ENCODE measurements at regions not wholly inside any gene's neighbourhood (a gene's known extent, or its start where the extent isn't known, plus 50 kb on each side); places are given as distances from the start of the nearest gene placed in this dataset.

DNA sequence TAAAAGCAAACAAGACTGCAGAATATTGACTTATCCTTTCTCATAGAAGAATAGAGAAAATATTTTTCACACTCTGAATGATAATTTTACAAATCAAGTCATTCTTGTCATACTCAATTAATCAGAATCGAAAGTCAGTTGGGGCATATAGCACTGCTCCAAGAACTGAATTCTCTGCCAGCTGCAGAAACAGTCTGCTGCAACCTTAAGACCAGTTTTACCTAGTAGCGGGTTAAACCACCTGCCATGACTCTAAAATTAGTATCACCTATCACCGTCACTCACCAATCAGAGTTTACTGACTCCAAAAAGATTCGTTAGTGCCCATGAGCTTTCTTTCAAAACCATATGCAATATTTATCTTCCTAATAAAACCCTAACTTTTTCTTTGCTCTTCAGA, 429.0 kb upstream of the GRM3 start:
- Histone ChIP-seq H3K27me3 (no peaks in the 10 kb centered on the region), H3K36me3 (no peaks in the 10 kb centered on the region), H3K9me3 (no peaks in the 10 kb centered on the region), H3K4me1 (no peaks in the 10 kb centered on the region), H3K27ac (no peak overlapping the region), H3K4me3 (no peak overlapping the region)
- 46 to 70% methylated on average over 4 of the region's 4 CpGs for WGBS, 2 donors
- TF ChIP-seq, protein P1, sequence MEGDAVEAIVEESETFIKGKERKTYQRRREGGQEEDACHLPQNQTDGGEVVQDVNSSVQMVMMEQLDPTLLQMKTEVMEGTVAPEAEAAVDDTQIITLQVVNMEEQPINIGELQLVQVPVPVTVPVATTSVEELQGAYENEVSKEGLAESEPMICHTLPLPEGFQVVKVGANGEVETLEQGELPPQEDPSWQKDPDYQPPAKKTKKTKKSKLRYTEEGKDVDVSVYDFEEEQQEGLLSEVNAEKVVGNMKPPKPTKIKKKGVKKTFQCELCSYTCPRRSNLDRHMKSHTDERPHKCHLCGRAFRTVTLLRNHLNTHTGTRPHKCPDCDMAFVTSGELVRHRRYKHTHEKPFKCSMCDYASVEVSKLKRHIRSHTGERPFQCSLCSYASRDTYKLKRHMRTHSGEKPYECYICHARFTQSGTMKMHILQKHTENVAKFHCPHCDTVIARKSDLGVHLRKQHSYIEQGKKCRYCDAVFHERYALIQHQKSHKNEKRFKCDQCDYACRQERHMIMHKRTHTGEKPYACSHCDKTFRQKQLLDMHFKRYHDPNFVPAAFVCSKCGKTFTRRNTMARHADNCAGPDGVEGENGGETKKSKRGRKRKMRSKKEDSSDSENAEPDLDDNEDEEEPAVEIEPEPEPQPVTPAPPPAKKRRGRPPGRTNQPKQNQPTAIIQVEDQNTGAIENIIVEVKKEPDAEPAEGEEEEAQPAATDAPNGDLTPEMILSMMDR (IDR thresholded peaks at IDR 0.05), result no peak
- no peak for TF ChIP-seq POLR2A (IDR thresholded peaks at IDR 0.05)
- DNase-seq, result no peak
- intact Hi-C loops (cut with DNase I), result no loop called here

DNA sequence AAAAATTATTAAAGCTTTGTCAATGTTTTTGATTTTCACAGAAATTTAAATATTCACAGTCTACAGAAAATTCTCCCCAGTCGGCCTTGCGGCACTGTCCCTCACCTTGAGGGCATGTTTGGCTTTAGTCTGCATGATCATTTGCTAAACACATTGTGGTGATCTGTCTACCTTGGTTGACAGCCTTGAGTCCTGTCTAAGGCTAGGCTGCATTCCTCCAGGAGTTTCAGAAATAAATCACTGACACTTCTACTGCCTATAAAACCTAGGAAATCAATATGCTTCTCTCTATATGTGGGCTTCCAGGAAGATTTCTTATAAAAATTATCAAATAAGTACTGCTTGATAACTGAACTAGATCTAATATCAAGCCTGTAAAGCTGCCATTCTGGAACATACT, 430.7 kb upstream of the GRM3 start:
- Histone ChIP-seq H3K27me3 (no peaks in the 10 kb centered on the region), H3K9me3 (peaks cover 0 to 11% (median 3%) of the 10 kb centered on the region in 3 donors), H3K36me3 (no peaks in the 10 kb centered on the region), H3K4me3 (no peak overlapping the region), H3K4me1 (no peaks in the 10 kb centered on the region), H3K27ac (no peak overlapping the region)
- intact Hi-C loops (cut with DNase I), result no loop called here
- WGBS, 2 donors, result 75 to 78% methylated on average over 2 of the region's 2 CpGs
- DNase-seq, result no peak
- TF ChIP-seq, protein P1 (IDR thresholded peaks at IDR 0.05), result no peak
- TF ChIP-seq POLR2A (IDR thresholded peaks at IDR 0.05), result no peak

DNA sequence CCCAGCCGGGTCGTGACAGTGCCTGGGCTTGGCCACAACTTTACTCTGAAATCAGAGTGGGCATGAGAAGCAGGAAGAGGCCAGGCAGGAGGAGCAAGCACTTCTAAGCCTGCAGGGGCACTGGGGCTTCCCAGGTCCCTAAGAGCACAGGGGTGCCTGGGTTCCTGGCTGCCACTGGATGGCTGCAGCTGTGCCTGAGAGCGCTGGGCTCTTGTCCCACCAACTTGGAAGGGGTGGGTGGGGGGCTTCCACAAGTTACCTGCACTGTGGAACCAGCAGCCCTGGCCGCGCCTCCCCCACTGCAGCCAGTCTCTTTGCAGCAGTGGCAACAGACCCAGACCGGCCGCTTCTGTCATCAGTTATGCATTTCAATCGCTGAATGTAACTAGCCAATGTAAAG, 434.7 kb upstream of the GRM3 start:
- Histone ChIP-seq H3K9me3 (peaks cover 0 to 22% (median 3%) of the 10 kb centered on the region in 3 donors), H3K4me1 (no peaks in the 10 kb centered on the region), H3K27me3 (no peaks in the 10 kb centered on the region), H3K36me3 (no peaks in the 10 kb centered on the region), H3K4me3 (no peak overlapping the region), H3K27ac (no peak overlapping the region)
- TF ChIP-seq, protein P1 (IDR thresholded peaks at IDR 0.05), result no peak
- TF ChIP-seq POLR2A (IDR thresholded peaks at IDR 0.05), result no peak
- intact Hi-C loops (cut with DNase I), result no loop called here
- 45 to 56% methylated on average over 5 of the region's 8 CpGs for WGBS, 2 donors
- no peak for DNase-seq

DNA sequence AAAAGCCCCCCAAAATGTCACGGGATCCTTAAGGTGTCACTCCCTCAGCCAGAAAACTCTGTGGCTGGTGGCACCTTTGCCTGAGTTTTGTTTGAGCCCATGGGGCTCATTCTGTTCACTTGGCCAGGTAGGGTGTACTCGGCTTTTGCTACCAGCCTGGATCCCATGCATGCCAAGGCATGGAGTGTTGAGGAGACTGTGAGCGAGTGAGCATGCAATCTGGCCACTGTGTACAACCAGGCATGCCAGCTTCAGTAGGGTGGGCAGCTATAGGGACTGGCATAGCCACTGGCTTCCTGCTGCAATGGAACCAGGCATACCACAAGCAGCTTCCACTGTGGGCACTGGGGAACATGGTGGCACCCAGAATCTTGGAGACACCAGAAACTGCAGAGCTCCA, 436.0 kb upstream of the GRM3 start:
- no peaks in the 10 kb centered on the region for H3K36me3 ChIP-seq
- intact Hi-C loops (cut with DNase I), result no loop called here
- H3K4me3 ChIP-seq, result no peak overlapping the region
- H3K27ac ChIP-seq, result no peak overlapping the region
- H3K4me1 ChIP-seq, result no peaks in the 10 kb centered on the region
- peaks cover 0 to 27% (median 3%) of the 10 kb centered on the region in 3 donors for H3K9me3 ChIP-seq
- no peak for TF ChIP-seq POLR2A (IDR thresholded peaks at IDR 0.05)
- TF ChIP-seq, protein P1 (IDR thresholded peaks at IDR 0.05), result no peak
- no peaks in the 10 kb centered on the region for H3K27me3 ChIP-seq
- no peak for DNase-seq
- 71% methylated on average over 1 of the region's 3 CpGs; no CpG with 5 or more reads in 1 of the 2 donors for whole genome bisulfite sequencing, 2 donors

DNA sequence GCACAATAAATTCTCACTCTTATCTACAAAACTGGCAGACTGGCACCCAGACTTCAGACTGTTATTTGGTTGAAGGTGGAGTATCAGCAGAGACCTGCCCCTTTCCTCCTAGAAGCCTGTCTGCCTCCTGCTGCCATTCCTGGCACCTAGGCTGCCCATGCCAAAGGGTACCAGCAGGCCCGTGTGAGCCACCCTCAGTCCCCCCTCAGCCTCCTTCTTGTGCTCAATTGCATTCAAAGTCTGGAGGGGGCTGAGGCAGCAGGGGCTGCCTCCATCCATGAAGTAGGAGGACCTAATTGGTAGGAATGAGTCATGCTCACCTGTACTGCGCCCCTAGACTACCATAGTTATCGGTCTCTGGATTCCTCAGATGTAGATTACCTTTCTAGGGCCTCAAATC, 440.9 kb upstream of the GRM3 start:
- Histone ChIP-seq H3K27ac (no peak overlapping the region), H3K4me1 (no peaks in the 10 kb centered on the region), H3K27me3 (no peaks in the 10 kb centered on the region), H3K4me3 (no peak overlapping the region), H3K9me3 (peaks cover 0 to 28% (median 5%) of the 10 kb centered on the region in 3 donors), H3K36me3 (no peaks in the 10 kb centered on the region)
- intact Hi-C loops (cut with DNase I), result no loop called here
- DNase-seq, result no peak
- TF ChIP-seq, protein P1 (IDR thresholded peaks at IDR 0.05), result no peak
- TF ChIP-seq POLR2A (IDR thresholded peaks at IDR 0.05), result no peak
- 13 to 27% methylated on average over 2 of the region's 3 CpGs for WGBS, 2 donors

Measured in esophagus squamous epithelium (tissue), 5 donors.